Mesendoderm (in vitro differentiated cells): ENCODE measurements at regions not wholly inside any gene's neighbourhood (a gene's known extent, or its start where the extent isn't known, plus 50 kb on each side); places are given as distances from the start of the nearest gene placed in this dataset.

Source experiments
- DNase-seq: peaks from one replicate; pipeline ENCODE4 v3.0.0; 2013
- H2AK5ac ChIP-seq: 2 replicates; pipeline ENCODE4 v1.6.1; 2013; ENCODE audit warnings: low read length, inconsistent platforms
- H2BK120ac ChIP-seq: 2 replicates; pipeline ENCODE4 v1.6.1; 2013; ENCODE audit warnings: low read depth, mild to moderate bottlenecking, low read length, moderate library complexity, mixed read lengths
- H2BK15ac ChIP-seq: replicated peaks from 2 replicates; pipeline ENCODE4 v1.6.1; 2013; ENCODE audit warnings: low read depth, mild to moderate bottlenecking, moderate library complexity
- H2BK5ac ChIP-seq: 2 replicates; pipeline ENCODE4 v1.6.1; 2013; ENCODE audit warnings: low read length, inconsistent platforms
- H3K18ac ChIP-seq: 2 replicates; pipeline ENCODE4 v1.6.1; 2013; ENCODE audit warnings: mild to moderate bottlenecking, low read length, mixed read lengths
- H3K23ac ChIP-seq: one replicate; pipeline ENCODE4 v1.6.1; 2013; ENCODE audit warnings: low read length
- H3K27ac ChIP-seq: 2 replicates; pipeline ENCODE4 v1.5.1; 2013; ENCODE audit warnings: low read depth, mild to moderate bottlenecking, inconsistent platforms, low read length, moderate library complexity
- H3K27me3 ChIP-seq: 2 replicates; pipeline ENCODE4 v1.6.1; 2013; ENCODE audit warnings: low read length, control low read depth, mild to moderate bottlenecking, inconsistent platforms; ENCODE audit not compliant: insufficient read depth, poor library complexity
- H3K36me3 ChIP-seq: 2 replicates; pipeline ENCODE4 v1.6.1; 2013; ENCODE audit warnings: low read length, inconsistent platforms; ENCODE audit not compliant: control insufficient read depth, insufficient read depth
- H3K4ac ChIP-seq: one replicate; pipeline ENCODE4 v1.6.1; 2013; ENCODE audit warnings: low read depth, mild to moderate bottlenecking, low read length, moderate library complexity
- H3K4me1 ChIP-seq: 2 replicates; pipeline ENCODE4 v1.6.1; 2013; ENCODE audit warnings: low read depth, low read length, inconsistent platforms; ENCODE audit not compliant: control insufficient read depth
- H3K4me2 ChIP-seq: 2 replicates; pipeline ENCODE4 v1.6.1; 2013; ENCODE audit warnings: low read length
- H3K4me3 ChIP-seq: 2 replicates; pipeline ENCODE4 v1.5.1; 2013; ENCODE audit warnings: mild to moderate bottlenecking, low read length
- H3K56ac ChIP-seq: one replicate; pipeline ENCODE4 v1.6.1; 2013; ENCODE audit warnings: low read length
- H3K79me1 ChIP-seq: 2 replicates; pipeline ENCODE4 v1.6.1; 2013; ENCODE audit warnings: low read length, inconsistent platforms
- H3K79me2 ChIP-seq: 2 replicates; pipeline ENCODE4 v1.6.1; 2013; ENCODE audit warnings: mild to moderate bottlenecking, low read length; ENCODE audit not compliant: control insufficient read depth, insufficient read depth
- H3K9ac ChIP-seq: 2 replicates; pipeline ENCODE4 v1.6.1; 2013; ENCODE audit warnings: low read length, inconsistent platforms
- H4K5ac ChIP-seq: one replicate; pipeline ENCODE4 v1.6.1; 2013; ENCODE audit warnings: low read length
- H4K8ac ChIP-seq: one replicate; pipeline ENCODE4 v1.6.1; 2013; ENCODE audit warnings: low read depth, mild to moderate bottlenecking, control low read depth, low read length, moderate library complexity
- WGBS: extraction: QIAGEN DNeasy Blood & Tissue Kit; methylation state at CpG from one replicate; pipeline ENCODE4 v1.1.7; 2013; ENCODE audit warnings: low lambda C conversion rate, missing lambda C conversion rate; ENCODE audit not compliant: insufficient coverage; ENCODE audit errors: extremely low coverage; 5-methylcytosine and 5-hydroxymethylcytosine counted together

DNA sequence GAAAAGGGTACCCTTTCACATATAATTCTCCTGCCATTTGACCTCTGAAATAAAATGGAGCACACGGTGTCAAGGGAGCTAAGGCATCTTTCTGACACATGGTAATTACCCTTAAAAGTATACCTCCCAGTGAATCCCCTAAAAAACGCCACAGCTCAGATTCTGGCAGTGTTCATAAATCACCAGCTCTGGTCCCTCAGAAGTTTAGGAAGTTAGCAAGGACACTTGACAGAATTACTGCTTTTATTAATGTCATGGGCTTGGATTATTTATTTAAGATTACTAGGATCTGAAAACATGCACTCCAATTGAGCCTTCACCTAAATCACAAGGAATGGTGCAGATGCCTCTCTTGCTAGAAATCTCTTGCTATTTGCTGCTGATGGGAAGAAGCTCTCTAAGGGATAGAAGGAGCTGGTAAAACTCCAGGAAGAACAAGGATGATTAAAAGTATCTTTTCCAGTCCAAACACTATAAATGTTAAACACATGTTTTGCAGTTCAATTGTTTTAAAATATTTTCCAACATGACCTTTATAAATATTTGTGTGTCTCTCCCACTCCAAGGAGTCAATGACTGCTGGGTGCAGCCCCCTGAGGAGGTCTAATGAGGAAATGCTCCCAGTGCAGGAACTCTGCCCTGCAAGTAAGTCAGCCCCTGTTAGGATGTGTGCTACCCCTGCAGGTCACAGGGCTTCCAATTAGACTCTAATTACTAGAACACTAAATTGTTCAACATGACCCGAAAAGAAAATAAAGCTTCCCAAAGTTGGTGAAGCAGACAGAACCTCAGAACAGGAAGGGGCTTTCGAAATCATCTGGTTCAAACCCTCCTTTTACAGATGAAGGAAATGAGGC is 230.3 kb downstream of the TFAP2A start:
- no peak overlapping the region for H3K4ac ChIP-seq
- H3K4me3 ChIP-seq, result no peak overlapping the region
- H3K23ac ChIP-seq, result no peak overlapping the region
- no peak overlapping the region for H3K18ac ChIP-seq
- no peak overlapping the region for H2BK5ac ChIP-seq
- no peak overlapping the region for H3K4me2 ChIP-seq
- H3K9ac ChIP-seq, result no peak overlapping the region
- no peak overlapping the region for H4K8ac ChIP-seq
- H3K56ac ChIP-seq, result no peak overlapping the region
- no peak overlapping the region for H3K27ac ChIP-seq
- no peak overlapping the region for H2BK120ac ChIP-seq
- no peaks in the 10 kb centered on the region for H3K79me1 ChIP-seq
- WGBS, result no CpG with 5 or more reads among the region's 4 CpGs
- DNase-seq, result no peak
- H3K4me1 ChIP-seq, result no peaks in the 10 kb centered on the region
- H3K27me3 ChIP-seq, result no peaks in the 10 kb centered on the region
- H3K79me2 ChIP-seq, result no peaks in the 10 kb centered on the region
- H4K5ac ChIP-seq, result no peak overlapping the region
- H3K36me3 ChIP-seq, result no peaks in the 10 kb centered on the region
- no peak overlapping the region for H2AK5ac ChIP-seq
- no peak overlapping the region for H2BK15ac ChIP-seq

DNA sequence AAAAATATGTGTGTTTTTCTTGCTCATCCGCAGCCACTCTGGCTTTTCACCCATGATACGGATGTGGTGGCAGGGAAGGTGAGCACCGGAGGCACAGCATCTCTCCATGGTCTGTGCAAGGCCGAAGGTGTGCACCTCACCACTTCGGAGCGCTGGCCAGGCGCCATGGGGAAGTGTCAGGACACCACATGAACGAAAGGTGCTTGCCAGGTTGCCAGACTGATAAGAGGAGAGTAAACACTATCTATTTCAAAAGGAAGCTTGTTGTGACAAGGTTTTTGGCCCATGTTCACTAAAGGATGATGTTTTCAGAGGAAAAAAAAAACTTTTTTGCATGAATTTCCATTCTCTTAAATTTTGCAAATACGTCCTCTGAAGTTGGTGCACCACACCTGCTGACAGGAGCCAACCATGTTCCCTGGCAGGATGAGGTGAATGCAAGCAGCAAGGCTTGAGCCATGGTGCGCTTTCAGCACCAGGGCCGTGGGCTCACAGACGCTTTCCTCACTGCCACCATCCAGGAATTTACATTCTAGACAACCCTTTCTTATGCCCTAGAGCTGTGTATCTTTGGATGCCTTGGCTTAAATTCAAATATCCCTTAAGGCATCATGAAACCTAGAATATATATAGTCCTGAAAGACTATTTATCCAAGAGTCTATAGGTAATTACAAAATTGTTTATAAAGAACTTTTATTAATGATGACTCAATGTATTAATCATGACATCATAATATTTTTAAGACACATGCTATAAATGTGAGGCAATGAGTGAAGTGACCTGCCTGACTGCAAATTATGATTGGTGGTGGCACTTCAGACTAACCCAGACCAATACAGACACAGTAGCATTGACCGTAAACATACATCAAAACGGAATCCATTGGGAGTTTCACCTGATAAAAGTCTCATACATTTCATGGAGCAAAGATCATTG is 234.5 kb downstream of the TFAP2A start:
- no peak overlapping the region for H2BK5ac ChIP-seq
- no CpG with 5 or more reads among the region's 14 CpGs for WGBS
- H3K79me2 ChIP-seq, result no peaks in the 10 kb centered on the region
- H3K27ac ChIP-seq, result no peak overlapping the region
- no peak overlapping the region for H3K4ac ChIP-seq
- H2BK15ac ChIP-seq, result no peak overlapping the region
- H3K79me1 ChIP-seq, result no peaks in the 10 kb centered on the region
- no peaks in the 10 kb centered on the region for H3K27me3 ChIP-seq
- no peak for DNase-seq
- no peaks in the 10 kb centered on the region for H3K36me3 ChIP-seq
- no peak overlapping the region for H3K9ac ChIP-seq
- no peak overlapping the region for H4K8ac ChIP-seq
- H3K4me1 ChIP-seq, result no peaks in the 10 kb centered on the region
- no peak overlapping the region for H3K56ac ChIP-seq
- H2AK5ac ChIP-seq, result no peak overlapping the region
- H2BK120ac ChIP-seq, result no peak overlapping the region
- H3K4me2 ChIP-seq, result no peak overlapping the region
- H3K4me3 ChIP-seq, result no peak overlapping the region
- no peak overlapping the region for H3K18ac ChIP-seq
- no peak overlapping the region for H4K5ac ChIP-seq
- no peak overlapping the region for H3K23ac ChIP-seq

GRCh38 chr6:10177704-10178103 is 237.2 kb downstream of the TFAP2A start:
- H3K36me3 ChIP-seq, result no peaks in the 10 kb centered on the region
- H3K56ac ChIP-seq, result no peak overlapping the region
- no peak overlapping the region for H3K18ac ChIP-seq
- H3K9ac ChIP-seq, result no peak overlapping the region
- no peak overlapping the region for H3K4me3 ChIP-seq
- H2BK15ac ChIP-seq, result no peak overlapping the region
- H3K79me2 ChIP-seq, result no peaks in the 10 kb centered on the region
- H4K8ac ChIP-seq, result no peak overlapping the region
- no peak overlapping the region for H4K5ac ChIP-seq
- no peak overlapping the region for H2BK5ac ChIP-seq
- H2BK120ac ChIP-seq, result no peak overlapping the region
- no peak overlapping the region for H3K4me2 ChIP-seq
- no peaks in the 10 kb centered on the region for H3K27me3 ChIP-seq
- no peak overlapping the region for H3K4ac ChIP-seq
- no peak overlapping the region for H3K27ac ChIP-seq
- no peaks in the 10 kb centered on the region for H3K4me1 ChIP-seq
- DNase-seq, result peak; percentile 54
- H2AK5ac ChIP-seq, result no peak overlapping the region
- H3K23ac ChIP-seq, result no peak overlapping the region
- H3K79me1 ChIP-seq, result no peaks in the 10 kb centered on the region

DNA sequence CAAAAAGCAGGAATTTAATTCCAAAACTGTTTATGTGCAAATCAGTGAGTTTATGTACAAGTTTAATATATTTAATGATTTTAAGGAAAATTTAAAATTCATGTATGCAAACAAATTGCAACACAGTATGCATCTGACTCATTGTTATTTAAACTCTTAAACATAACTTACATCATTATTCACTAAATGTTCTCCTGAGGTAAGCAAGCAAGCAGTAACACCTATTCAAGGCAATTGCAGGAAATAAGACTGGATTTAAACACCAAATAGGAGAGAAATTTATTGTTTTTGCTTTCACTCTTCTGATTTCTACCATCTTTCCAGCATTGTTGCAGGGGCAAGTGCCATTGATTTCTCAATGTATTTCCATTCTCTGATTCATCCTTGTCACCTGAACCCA is 239.5 kb downstream of the TFAP2A start:
- H3K4me2 ChIP-seq, result no peak overlapping the region
- no peak overlapping the region for H3K18ac ChIP-seq
- no peak overlapping the region for H4K8ac ChIP-seq
- no peak overlapping the region for H3K9ac ChIP-seq
- no peak overlapping the region for H3K23ac ChIP-seq
- no peak overlapping the region for H2BK120ac ChIP-seq
- H2BK15ac ChIP-seq, result no peak overlapping the region
- no peak overlapping the region for H3K27ac ChIP-seq
- H2AK5ac ChIP-seq, result no peak overlapping the region
- no peak overlapping the region for H3K56ac ChIP-seq
- H3K27me3 ChIP-seq, result no peaks in the 10 kb centered on the region
- no peak overlapping the region for H3K4ac ChIP-seq
- H3K4me1 ChIP-seq, result no peaks in the 10 kb centered on the region
- DNase-seq, result no peak
- H4K5ac ChIP-seq, result no peak overlapping the region
- no peaks in the 10 kb centered on the region for H3K79me2 ChIP-seq
- H2BK5ac ChIP-seq, result no peak overlapping the region
- H3K79me1 ChIP-seq, result no peaks in the 10 kb centered on the region
- no peaks in the 10 kb centered on the region for H3K36me3 ChIP-seq
- H3K4me3 ChIP-seq, result no peak overlapping the region

DNA sequence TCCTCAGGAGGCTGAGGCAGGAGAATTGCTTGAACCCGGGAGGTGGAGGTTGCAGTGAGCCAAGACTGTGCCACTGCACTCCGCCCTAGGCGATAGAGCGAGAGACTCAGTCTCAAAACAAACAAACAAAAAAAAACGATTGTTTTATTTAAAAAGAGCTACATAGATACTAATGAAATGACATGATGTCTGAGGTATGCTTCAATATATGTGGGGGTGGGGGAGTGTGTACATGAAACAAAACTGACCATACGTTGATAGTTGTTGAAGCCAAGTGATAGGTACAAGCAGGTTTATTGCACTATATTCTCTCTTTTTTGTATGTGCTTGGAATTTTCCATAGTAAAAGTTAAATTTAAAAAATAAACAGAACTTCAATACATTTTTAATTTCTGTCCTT is 240.1 kb downstream of the TFAP2A start:
- H3K56ac ChIP-seq, result no peak overlapping the region
- H3K4me2 ChIP-seq, result no peak overlapping the region
- H3K9ac ChIP-seq, result no peak overlapping the region
- no peak overlapping the region for H4K5ac ChIP-seq
- no CpG with 5 or more reads among the region's 6 CpGs for WGBS
- no peak overlapping the region for H4K8ac ChIP-seq
- H3K79me2 ChIP-seq, result no peaks in the 10 kb centered on the region
- H3K4me3 ChIP-seq, result no peak overlapping the region
- no peaks in the 10 kb centered on the region for H3K36me3 ChIP-seq
- H2AK5ac ChIP-seq, result no peak overlapping the region
- H3K4me1 ChIP-seq, result no peaks in the 10 kb centered on the region
- H3K79me1 ChIP-seq, result no peaks in the 10 kb centered on the region
- H2BK5ac ChIP-seq, result no peak overlapping the region
- no peak overlapping the region for H2BK15ac ChIP-seq
- H2BK120ac ChIP-seq, result no peak overlapping the region
- no peak overlapping the region for H3K4ac ChIP-seq
- H3K18ac ChIP-seq, result no peak overlapping the region
- H3K23ac ChIP-seq, result no peak overlapping the region
- H3K27ac ChIP-seq, result no peak overlapping the region
- no peak for DNase-seq
- H3K27me3 ChIP-seq, result no peaks in the 10 kb centered on the region
